AG04450 (cell line): ENCODE measurements at regions not wholly inside any gene's neighbourhood (a gene's known extent, or its start where the extent isn't known, plus 50 kb on each side); places are given as distances from the start of the nearest gene placed in this dataset.
"Not testable (repeated sequence)": the region's sequence is repeated elsewhere in the genome, so short reads cannot be mapped to it uniquely, and the experiment has no call there.

Experiments
- CTCF ChIA-PET: fragments of 300-600, 350-600 bp; formaldehyde crosslinking; extraction: SDS; loops from one replicate; lab custom pipeline; 2022; ENCODE audit warnings: antibody characterized with exemption, inconsistent platforms; lab: Charles Lee
- POLR2A ChIA-PET: fragments of 350-600 bp; formaldehyde crosslinking; extraction: SDS; loops from one replicate; lab custom pipeline; 2021; ENCODE audit warnings: antibody characterized with exemption, inconsistent platforms; lab: Yijun Ruan, JAX
- DNase-seq: peaks from one replicate; pipeline ENCODE4 v3.0.0-alpha.2; 2011; ENCODE audit warnings: low read depth, low spot score
- H3K27ac ChIP-seq: one replicate; pipeline ENCODE4 v1.5.1; 2012; ENCODE audit warnings: low read depth, low read length, control low read depth
- H3K27me3 ChIP-seq: one replicate; pipeline ENCODE4 v1.6.0; 2012; ENCODE audit warnings: low read length; ENCODE audit not compliant: control insufficient read depth, insufficient read depth
- H3K4me3 ChIP-seq: 2 replicates; pipeline ENCODE4 v1.5.1; 2011; ENCODE audit warnings: mild to moderate bottlenecking, low read depth, low read length, control low read depth
- H3K9me3 ChIP-seq: 2 replicates; pipeline ENCODE4 v1.5.1; 2012; ENCODE audit warnings: low read length; ENCODE audit not compliant: control insufficient read depth, insufficient read depth
- CTCF ChIP-seq: IDR thresholded peaks from 2 replicates; pipeline ENCODE4 v1.5.1; 2011; ENCODE audit warnings: low read depth, low read length, control low read depth, inconsistent platforms

- no peak for DNase-seq
- ChIA-PET POLR2A (no interaction called here), CTCF (no interaction called here)
- H3K9me3 ChIP-seq: no peaks in the 10 kb centered on the region
- no peak overlapping the region for H3K4me3 ChIP-seq
- H3K27me3 ChIP-seq: no peaks in the 10 kb centered on the region
- no peak overlapping the region for H3K27ac ChIP-seq
- TF ChIP-seq CTCF: no peak
Measured at GRCh38 chr1:78731674-78732073, 82.0 kb downstream of the IFI44 start.

DNA sequence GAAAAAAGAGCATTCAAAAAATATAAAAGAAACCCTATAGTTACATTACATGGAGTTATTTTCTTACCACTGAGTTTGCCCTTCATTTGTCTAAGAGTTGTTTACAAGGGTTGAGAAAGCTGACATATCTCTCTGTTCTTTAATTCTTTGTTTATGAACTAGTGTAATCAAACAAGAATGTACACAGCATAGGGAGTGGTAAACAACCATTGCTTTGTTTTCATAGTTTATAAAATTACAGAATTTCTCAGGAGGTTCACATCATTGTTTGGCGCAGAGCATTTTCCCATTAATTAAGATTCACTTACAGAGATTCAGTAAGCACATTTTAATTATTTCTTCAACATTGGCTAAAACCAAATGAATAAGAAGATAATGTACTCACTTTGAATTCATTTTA lies 87.6 kb downstream of the IFI44 start:
- H3K27me3 ChIP-seq: no peaks in the 10 kb centered on the region
- no peak overlapping the region for H3K27ac ChIP-seq
- ChIA-PET POLR2A (no interaction called here), CTCF (no interaction called here)
- DNase-seq: no peak
- TF ChIP-seq CTCF: no peak
- no peaks in the 10 kb centered on the region for H3K9me3 ChIP-seq
- H3K4me3 ChIP-seq: no peak overlapping the region

DNA sequence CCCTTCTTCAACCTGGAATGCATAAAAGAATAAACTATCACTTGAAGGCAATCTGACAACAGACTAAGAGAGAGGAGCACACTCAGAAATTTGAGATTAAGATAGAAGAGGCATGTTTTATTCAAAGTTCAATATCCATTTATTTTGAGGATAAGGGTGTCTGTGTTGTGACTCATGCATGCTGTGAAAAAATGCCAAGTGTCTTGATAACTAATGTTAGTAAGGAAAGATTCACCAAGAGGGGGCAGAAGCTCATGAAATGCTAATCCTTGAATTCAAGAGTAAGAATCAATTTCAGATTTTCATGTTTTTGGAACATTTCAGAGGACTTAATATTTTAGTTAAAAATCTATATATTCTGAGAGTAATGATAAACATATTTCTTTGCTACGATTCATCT lies 94.0 kb downstream of the IFI44 start:
- Histone ChIP-seq H3K9me3 (no peaks in the 10 kb centered on the region), H3K27ac (no peak overlapping the region), H3K4me3 (no peak overlapping the region), H3K27me3 (no peaks in the 10 kb centered on the region)
- no peak for DNase-seq
- 0 out of 2 replicates have a peak, but pooled peaks have one; percentile 22 for TF ChIP-seq CTCF
- POLR2A ChIA-PET: no interaction called here
- CTCF ChIA-PET: interaction anchor here (1.3 kb wide), 1 partner anchor 15 kb away, joined by 3 read pairs; no protein-coding TSS in a partner anchor

DNA sequence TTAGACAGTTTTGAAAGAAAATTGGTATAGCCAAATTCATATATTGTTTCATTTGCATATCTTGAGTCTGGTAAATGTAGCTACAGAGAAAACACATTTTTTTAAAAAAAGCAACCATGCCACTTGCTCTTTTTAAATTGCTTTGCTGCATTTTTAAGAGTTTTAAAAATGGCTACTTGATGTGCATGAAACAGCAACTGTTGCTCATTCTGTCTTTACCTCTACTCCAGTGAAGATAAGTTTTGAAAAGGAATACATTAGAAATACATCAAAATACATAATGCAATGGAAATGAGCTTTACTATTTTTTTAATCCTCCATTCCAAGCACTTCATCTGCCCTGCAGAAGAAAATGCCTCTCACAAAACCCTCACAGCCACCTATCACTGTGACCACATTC lies 95.5 kb downstream of the IFI44 start:
- H3K27ac ChIP-seq: no peak overlapping the region
- CTCF ChIA-PET: no interaction called here
- no peak for TF ChIP-seq CTCF
- H3K4me3 ChIP-seq: no peak overlapping the region
- no peak for DNase-seq
- no peaks in the 10 kb centered on the region for H3K27me3 ChIP-seq
- no peaks in the 10 kb centered on the region for H3K9me3 ChIP-seq
- POLR2A ChIA-PET: no interaction called here

- CTCF ChIA-PET: interaction anchor here (0.6 kb wide), 1 partner anchor 1020 kb away, joined by 3 read pairs; no protein-coding TSS in a partner anchor
- POLR2A ChIA-PET, H3K27ac ChIP-seq, H3K27me3 ChIP-seq, DNase-seq, H3K4me3 ChIP-seq, H3K9me3 ChIP-seq: not testable (repeated sequence)
Measured at GRCh38 chr1:78753679-78754078, 104.0 kb downstream of the IFI44 start.

GRCh38 chr1:78755986-78756385 lies 106.4 kb downstream of the IFI44 start:
- Histone ChIP-seq H3K27ac (no peak overlapping the region), H3K4me3 (no peak overlapping the region), H3K27me3 (no peaks in the 10 kb centered on the region), H3K9me3 (no peaks in the 10 kb centered on the region; the same call in 1 of the 2 replicates)
- POLR2A ChIA-PET: no interaction called here
- no peak for TF ChIP-seq CTCF
- no peak for DNase-seq
- CTCF ChIA-PET: no interaction called here
